Naive B cell (primary cell): ENCODE measurements at regions not wholly inside any gene's neighbourhood (a gene's known extent, or its start where the extent isn't known, plus 50 kb on each side); places are given as distances from the start of the nearest gene placed in this dataset.

Source experiments
- ATAC-seq, 2 donors: fragments of 150-1000 bp; cut with Tn5 transposase; 2 replicates each; pipeline ENCODE4 v1.10.0; 2021; ENCODE audit warnings: low read depth in 2 of 2, mild to moderate bottlenecking in 2 of 2, moderate library complexity in 2 of 2
- DNase-seq: peaks from one replicate; pipeline ENCODE4 v3.0.0; 2022
- H3K27ac Mint-ChIP-seq, 6 donors: one replicate each; pipeline ENCODE4 v1.8.0; 2020 to 2022; ENCODE audit warnings: mild to moderate bottlenecking in 6 of 6, mixed read lengths in 6 of 6, moderate library complexity in 5 of 6, inconsistent platforms in 2 of 6
- H3K27me3 Mint-ChIP-seq, 3 donors: one replicate each; pipeline ENCODE4 v1.8.0; 2021 to 2022; ENCODE audit warnings: mixed read lengths in 3 of 3, mild to moderate bottlenecking in 1 of 3
- H3K36me3 Mint-ChIP-seq, 2 donors: one replicate each; pipeline ENCODE4 v1.8.0; 2020 to 2022; ENCODE audit warnings: mixed read lengths in 2 of 2, inconsistent platforms in 1 of 2, mild to moderate bottlenecking in 1 of 2
- H3K4me1 Mint-ChIP-seq, 3 donors: one replicate each; pipeline ENCODE4 v1.8.0; 2020 to 2022; ENCODE audit warnings: mixed read lengths in 3 of 3, inconsistent platforms in 1 of 3, mild to moderate bottlenecking in 1 of 3, moderate library complexity in 1 of 3
- H3K4me3 Mint-ChIP-seq, 8 donors: one replicate each; pipeline ENCODE4 v1.8.0; 2020 to 2022; ENCODE audit warnings: mild to moderate bottlenecking in 8 of 8, mixed read lengths in 8 of 8, moderate library complexity in 8 of 8, inconsistent platforms in 2 of 8
- H3K9me3 Mint-ChIP-seq, 7 donors: one replicate each; pipeline ENCODE4 v1.8.0; 2020 to 2022; ENCODE audit warnings: mixed read lengths in 7 of 7, mild to moderate bottlenecking in 5 of 7, inconsistent platforms in 2 of 7, moderate library complexity in 1 of 7

DNA sequence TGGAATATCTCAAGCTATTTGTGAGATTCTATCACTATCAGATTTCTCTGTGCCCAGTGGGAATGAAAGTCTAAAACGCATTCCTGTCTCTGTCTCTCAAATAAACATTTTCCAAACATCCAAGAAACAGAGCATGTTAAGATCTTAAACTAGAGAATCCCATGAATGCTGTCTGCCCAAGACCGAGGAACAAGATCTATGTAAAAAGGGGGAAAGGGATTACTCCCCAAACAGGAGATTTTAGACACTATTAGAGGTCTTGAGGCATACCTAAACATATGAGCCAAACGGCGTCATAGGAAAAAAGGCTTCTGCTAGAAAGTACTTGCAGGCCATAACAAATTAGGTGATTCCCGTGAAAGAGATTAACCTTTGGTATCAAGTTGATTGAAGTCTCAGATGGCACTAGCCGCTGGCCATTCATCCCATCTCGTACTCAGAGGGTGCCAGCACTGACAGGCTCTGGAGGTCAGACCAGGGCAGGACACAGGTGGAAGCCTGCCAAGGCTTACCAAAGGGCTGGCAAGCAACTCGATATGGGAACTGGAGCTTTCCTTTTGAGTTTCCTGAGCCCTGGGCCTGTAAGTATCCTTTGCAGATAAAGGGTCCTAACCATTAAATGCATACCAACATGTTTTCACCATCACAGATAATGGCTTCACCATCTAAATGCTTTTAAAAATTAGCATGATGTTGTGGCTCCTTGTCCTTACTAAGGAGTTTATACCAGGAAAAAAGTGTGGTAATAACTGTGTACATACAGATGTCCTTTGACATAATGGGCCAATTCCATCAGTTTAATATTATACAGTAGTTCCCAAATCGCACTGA is 225.2 kb downstream of the FOXO1 start:
- Mint-ChIP-seq H3K4me3 (no peak overlapping the region), H3K9me3 (peaks cover 0 to 4% (median 0%) of the 10 kb centered on the region in 7 donors), H3K27me3 (no peaks in the 10 kb centered on the region), H3K27ac (peak overlapping the region in 5 of 6 donors; percentile 29 to 95 (median 82)), H3K4me1 (peaks cover 48 to 93% (median 72%) of the 10 kb centered on the region in 3 donors), H3K36me3 (no peaks in the 10 kb centered on the region)
- DNase-seq (no peak), ATAC-seq (no peak)

- H3K9me3 Mint-ChIP-seq, result peaks cover 0 to 4% (median 0%) of the 10 kb centered on the region in 7 donors
- peaks cover 58 to 93% (median 80%) of the 10 kb centered on the region in 3 donors for H3K4me1 Mint-ChIP-seq
- peak overlapping the region in 5 of 6 donors; percentile 15 to 95 (median 63) for H3K27ac Mint-ChIP-seq
- H3K36me3 Mint-ChIP-seq, result no peaks in the 10 kb centered on the region
- no peaks in the 10 kb centered on the region for H3K27me3 Mint-ChIP-seq
- ATAC-seq, result no peak
- DNase-seq, result no peak
- no peak overlapping the region for H3K4me3 Mint-ChIP-seq
Measured at GRCh38 chr13:40442231-40442630, 224.2 kb downstream of the FOXO1 start.

DNA sequence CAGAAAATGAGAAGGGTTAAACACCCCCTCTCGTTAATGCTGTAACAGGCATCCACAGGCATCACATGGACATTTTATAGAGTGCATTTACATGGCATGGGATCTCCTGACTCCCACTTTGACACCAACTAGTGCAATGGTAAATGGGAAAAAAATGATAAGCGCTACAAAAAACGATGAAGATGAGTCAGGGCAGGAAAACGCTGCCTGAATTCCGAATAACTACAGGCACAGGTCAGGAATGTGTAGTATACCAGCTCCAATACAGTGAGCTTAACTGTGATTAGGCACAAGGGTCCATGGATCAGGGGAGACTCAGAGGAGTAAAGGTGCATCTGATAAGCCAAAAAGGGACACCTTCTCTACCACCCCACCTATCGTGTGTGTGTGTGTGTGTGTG is 223.6 kb downstream of the FOXO1 start:
- Mint-ChIP-seq H3K9me3 (peaks cover 0 to 4% (median 0%) of the 10 kb centered on the region in 7 donors), H3K36me3 (no peaks in the 10 kb centered on the region), H3K4me3 (no peak overlapping the region), H3K27me3 (no peaks in the 10 kb centered on the region), H3K4me1 (peaks cover 61 to 94% (median 76%) of the 10 kb centered on the region in 3 donors), H3K27ac (peak overlapping the region in 5 of 6 donors; percentile 63 to 95 (median 89))
- no peak for ATAC-seq
- no peak for DNase-seq

- peaks cover 0 to 7% (median 0%) of the 10 kb centered on the region in 7 donors for H3K9me3 Mint-ChIP-seq
- H3K27me3 Mint-ChIP-seq, result no peaks in the 10 kb centered on the region
- peak overlapping the region in 5 of 6 donors; percentile 70 to 99 (median 98) for H3K27ac Mint-ChIP-seq
- peak overlapping the region in 2 of 8 donors; percentile 10 to 30 for H3K4me3 Mint-ChIP-seq
- DNase-seq, result no peak
- no peak for ATAC-seq
- peaks cover 60 to 94% (median 75%) of the 10 kb centered on the region in 3 donors for H3K4me1 Mint-ChIP-seq
- H3K36me3 Mint-ChIP-seq, result no peaks in the 10 kb centered on the region
Measured at GRCh38 chr13:40444241-40444640, 222.2 kb downstream of the FOXO1 start.

DNA sequence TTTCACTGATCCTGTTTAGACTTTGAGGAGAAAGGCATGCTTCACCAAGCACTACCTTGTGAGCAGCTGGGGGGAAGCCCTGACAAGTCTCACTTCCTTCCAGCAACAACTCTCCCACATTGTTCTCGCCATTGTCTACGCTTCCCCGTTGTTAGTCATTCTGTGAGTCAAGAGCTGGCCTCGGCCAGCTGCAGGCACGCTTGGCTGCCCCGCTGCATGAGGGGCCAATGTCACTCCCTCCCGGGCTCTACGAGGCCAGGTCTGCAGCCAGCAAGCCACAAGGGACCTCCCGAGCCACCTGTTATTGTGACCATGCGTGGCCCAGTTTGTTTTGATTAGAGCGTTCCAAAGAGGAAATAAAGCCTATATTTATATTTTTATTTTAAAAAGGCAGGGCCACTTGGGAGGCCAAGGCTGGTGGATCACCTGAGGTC is 220.9 kb downstream of the FOXO1 start:
- Mint-ChIP-seq H3K27ac (peak overlapping the region; percentile 95 to 99 (median 98)), H3K9me3 (peaks cover 0 to 10% (median 3%) of the 10 kb centered on the region in 7 donors), H3K4me1 (peaks cover 52 to 88% (median 68%) of the 10 kb centered on the region in 3 donors), H3K4me3 (peak overlapping the region; percentile 11 to 86 (median 58)), H3K27me3 (no peaks in the 10 kb centered on the region), H3K36me3 (peaks cover 0 to 7% of the 10 kb centered on the region in 2 donors)
- DNase-seq, result peak; percentile 95
- ATAC-seq, result peak; percentile 90 to 94

- no peak for ATAC-seq
Measured at GRCh38 chr13:40446365-40446764, 220.1 kb downstream of the FOXO1 start.

GRCh38 chr13:40447857-40448256 is 218.6 kb downstream of the FOXO1 start:
- no peak for DNase-seq
- Mint-ChIP-seq H3K36me3 (peaks cover 0 to 7% of the 10 kb centered on the region in 2 donors), H3K27ac (peak overlapping the region in 5 of 6 donors; percentile 44 to 99 (median 95)), H3K27me3 (no peaks in the 10 kb centered on the region), H3K4me1 (peaks cover 60 to 90% (median 74%) of the 10 kb centered on the region in 3 donors), H3K4me3 (no peak overlapping the region), H3K9me3 (peaks cover 0 to 10% (median 3%) of the 10 kb centered on the region in 7 donors)
- no peak for ATAC-seq

More at GRCh38 chr13:40446365-40446764, 220.1 kb downstream of the FOXO1 start:
- Mint-ChIP-seq H3K27me3 (no peaks in the 10 kb centered on the region), H3K27ac (peak overlapping the region; percentile 95 to 99 (median 98)), H3K36me3 (peaks cover 0 to 7% of the 10 kb centered on the region in 2 donors), H3K9me3 (peaks cover 0 to 10% (median 3%) of the 10 kb centered on the region in 7 donors), H3K4me1 (peaks cover 54 to 87% (median 72%) of the 10 kb centered on the region in 3 donors), H3K4me3 (peak overlapping the region in 6 of 8 donors; percentile 1 to 86 (median 48))
- no peak for DNase-seq

DNA sequence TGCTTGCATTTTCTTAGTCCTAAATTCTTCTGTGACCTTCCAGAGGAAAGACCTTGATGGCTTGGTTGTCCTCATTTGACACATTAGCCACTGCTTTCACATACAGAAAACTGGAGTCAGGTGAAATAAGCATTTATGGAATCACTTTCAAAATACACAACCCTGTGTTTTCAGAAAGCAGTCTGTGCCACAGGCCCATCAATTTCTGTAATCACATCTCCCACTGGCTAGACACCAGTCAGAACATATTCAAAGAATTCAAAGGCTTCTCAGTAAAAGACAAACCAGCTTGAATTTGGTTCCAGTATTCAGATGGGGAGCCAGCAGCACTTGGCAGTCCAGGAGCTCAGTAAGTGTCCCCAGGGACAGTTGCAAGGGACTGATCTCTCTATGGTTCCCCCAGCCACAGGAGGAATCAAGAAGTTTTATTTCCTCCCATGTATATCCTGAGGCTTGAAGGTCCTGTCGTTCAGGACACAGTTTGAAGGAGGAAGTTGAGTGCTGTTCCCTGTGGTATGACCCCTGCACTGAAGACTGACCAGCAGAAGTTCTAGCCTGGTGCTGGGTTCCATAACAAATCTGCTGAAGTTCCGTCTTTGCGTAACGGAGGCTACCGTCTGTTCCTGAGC is 214.3 kb downstream of the FOXO1 start:
- H3K27me3 Mint-ChIP-seq, result no peaks in the 10 kb centered on the region
- H3K4me1 Mint-ChIP-seq, result peaks cover 33 to 62% (median 47%) of the 10 kb centered on the region in 3 donors
- H3K27ac Mint-ChIP-seq, result peak overlapping the region in 5 of 6 donors; percentile 33 to 91 (median 81)
- H3K4me3 Mint-ChIP-seq, result no peak overlapping the region
- peaks cover 0 to 7% (median 3%) of the 10 kb centered on the region in 7 donors for H3K9me3 Mint-ChIP-seq
- ATAC-seq, result peak; percentile 45 to 47
- peaks cover 0 to 7% of the 10 kb centered on the region in 2 donors for H3K36me3 Mint-ChIP-seq
- DNase-seq, result no peak

DNA sequence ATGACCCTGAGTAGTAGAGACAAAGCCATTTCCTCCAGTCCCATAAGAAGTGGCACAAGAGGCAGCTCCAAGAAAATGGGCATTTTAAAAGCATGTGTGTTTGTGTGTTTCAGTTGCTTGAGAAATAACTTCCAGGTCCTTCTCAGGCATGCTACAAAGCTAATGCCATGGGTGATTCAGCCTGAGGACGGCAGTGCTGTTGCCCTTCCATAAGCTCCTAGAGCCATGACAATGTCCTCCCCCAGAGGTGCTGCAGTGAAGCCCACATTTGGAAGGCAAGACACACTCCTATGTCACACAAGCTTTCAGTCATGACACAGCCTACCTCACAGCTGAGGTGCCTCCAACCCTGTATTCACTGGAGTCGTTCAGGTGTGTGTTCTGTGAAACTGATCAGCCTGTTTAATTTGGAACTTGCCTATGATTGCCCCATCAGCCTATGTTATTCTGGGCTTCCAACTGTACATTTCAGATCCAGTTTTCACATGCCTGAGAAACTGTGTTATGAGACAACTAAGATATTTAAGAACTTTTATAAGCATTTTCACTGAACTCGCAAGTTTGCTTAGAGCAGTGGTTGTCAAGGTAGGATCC is 213.6 kb downstream of the FOXO1 start:
- Mint-ChIP-seq H3K9me3 (peaks cover 0 to 7% (median 3%) of the 10 kb centered on the region in 7 donors), H3K27me3 (no peaks in the 10 kb centered on the region), H3K4me1 (peaks cover 29 to 61% (median 43%) of the 10 kb centered on the region in 3 donors), H3K27ac (peak overlapping the region in 5 of 6 donors; percentile 61 to 91 (median 81)), H3K4me3 (no peak overlapping the region), H3K36me3 (peaks cover 0 to 7% of the 10 kb centered on the region in 2 donors)
- peak in 1 of 2 donors; percentile 14 for ATAC-seq
- DNase-seq, result no peak

DNA sequence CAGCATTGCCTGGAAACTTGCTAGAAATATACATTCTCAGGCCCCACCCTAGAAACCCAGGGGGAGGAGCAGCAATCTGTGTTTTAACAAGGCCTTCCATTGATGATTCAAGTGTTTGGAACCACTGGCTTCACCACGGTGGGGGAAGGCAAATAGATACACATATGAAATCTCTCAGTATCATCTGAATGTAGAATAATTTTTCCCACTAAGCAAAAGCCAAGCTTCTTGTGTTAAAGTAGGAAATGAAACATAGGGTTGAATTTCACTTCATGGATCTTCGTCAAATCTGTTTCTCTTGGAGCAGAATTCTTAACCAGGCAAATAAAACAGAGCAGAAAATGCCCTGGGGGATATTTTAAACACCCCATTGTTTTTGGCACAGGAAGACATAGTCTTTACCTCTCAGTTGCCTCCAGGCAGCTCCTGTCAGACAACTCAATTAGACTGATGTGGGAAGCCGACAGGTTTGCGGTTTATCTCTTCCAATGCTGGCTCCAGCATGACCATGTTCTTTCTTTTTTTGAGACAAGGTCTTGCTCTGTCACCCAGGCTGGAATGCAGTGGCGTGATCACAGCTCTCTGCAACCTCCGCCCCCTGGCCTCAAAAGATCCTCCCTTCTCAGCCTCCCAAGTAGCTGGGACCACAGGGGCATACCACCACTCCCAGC is 213.0 kb downstream of the FOXO1 start:
- no peak for ATAC-seq
- Mint-ChIP-seq H3K36me3 (peaks cover 0 to 7% of the 10 kb centered on the region in 2 donors), H3K27ac (peak overlapping the region in 5 of 6 donors; percentile 61 to 91 (median 67))

DNA sequence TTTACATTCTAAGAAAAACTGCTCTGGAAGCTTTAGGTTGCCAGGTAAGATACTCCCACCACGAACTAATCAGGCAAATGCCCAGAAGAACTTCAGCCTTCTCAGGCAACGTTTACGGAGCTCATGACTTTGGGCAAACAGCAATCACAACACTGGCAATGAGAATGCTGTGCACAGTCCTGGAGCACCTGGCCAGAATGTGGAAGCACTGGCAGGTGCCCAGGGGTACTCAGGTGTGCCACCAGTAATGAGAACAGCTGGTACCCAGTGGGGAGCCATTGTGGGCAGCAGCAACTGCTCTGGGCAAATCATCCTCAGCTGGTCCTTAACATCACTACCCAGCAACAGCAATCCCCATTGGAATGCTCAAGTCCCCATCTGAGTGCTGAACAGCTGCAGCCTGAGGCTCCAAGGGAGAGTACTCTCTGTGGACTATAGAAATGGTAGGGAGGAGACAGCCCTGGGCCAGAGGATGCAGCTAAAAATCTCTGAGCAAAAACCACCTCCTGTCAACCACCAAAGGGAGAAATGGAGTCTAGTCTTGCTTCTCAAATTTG is 210.0 kb downstream of the FOXO1 start:
- Mint-ChIP-seq H3K4me3 (no peak overlapping the region), H3K9me3 (no peaks in the 10 kb centered on the region), H3K27ac (peak overlapping the region in 1 of 6 donors; percentile 39), H3K27me3 (no peaks in the 10 kb centered on the region), H3K4me1 (peaks cover 20 to 48% (median 26%) of the 10 kb centered on the region in 3 donors), H3K36me3 (no peaks in the 10 kb centered on the region)
- DNase-seq (no peak), ATAC-seq (no peak)

More for the DNA sequence above, 213.0 kb downstream of the FOXO1 start:
- H3K4me1 Mint-ChIP-seq, result peaks cover 24 to 60% (median 37%) of the 10 kb centered on the region in 3 donors
- no peak for DNase-seq
- no peaks in the 10 kb centered on the region for H3K27me3 Mint-ChIP-seq
- peaks cover 0 to 7% (median 3%) of the 10 kb centered on the region in 7 donors for H3K9me3 Mint-ChIP-seq
- peak overlapping the region in 1 of 8 donors; percentile 56 for H3K4me3 Mint-ChIP-seq

GRCh38 chr13:40456979-40457553 is 209.4 kb downstream of the FOXO1 start:
- no peaks in the 10 kb centered on the region for H3K27me3 Mint-ChIP-seq
- peak overlapping the region in 2 of 6 donors; percentile 39 to 78 for H3K27ac Mint-ChIP-seq
- no peaks in the 10 kb centered on the region for H3K36me3 Mint-ChIP-seq
- no peaks in the 10 kb centered on the region for H3K9me3 Mint-ChIP-seq
- H3K4me1 Mint-ChIP-seq, result peaks cover 18 to 43% (median 23%) of the 10 kb centered on the region in 3 donors
- DNase-seq (no peak), ATAC-seq (no peak)
- H3K4me3 Mint-ChIP-seq, result peak overlapping the region in 1 of 8 donors; percentile 56
